ENCODE measurements at regions not wholly inside any gene's neighbourhood (a gene's known extent, or its start where the extent isn't known, plus 50 kb on each side); places are given as distances from the start of the nearest gene placed in this dataset.

DNA sequence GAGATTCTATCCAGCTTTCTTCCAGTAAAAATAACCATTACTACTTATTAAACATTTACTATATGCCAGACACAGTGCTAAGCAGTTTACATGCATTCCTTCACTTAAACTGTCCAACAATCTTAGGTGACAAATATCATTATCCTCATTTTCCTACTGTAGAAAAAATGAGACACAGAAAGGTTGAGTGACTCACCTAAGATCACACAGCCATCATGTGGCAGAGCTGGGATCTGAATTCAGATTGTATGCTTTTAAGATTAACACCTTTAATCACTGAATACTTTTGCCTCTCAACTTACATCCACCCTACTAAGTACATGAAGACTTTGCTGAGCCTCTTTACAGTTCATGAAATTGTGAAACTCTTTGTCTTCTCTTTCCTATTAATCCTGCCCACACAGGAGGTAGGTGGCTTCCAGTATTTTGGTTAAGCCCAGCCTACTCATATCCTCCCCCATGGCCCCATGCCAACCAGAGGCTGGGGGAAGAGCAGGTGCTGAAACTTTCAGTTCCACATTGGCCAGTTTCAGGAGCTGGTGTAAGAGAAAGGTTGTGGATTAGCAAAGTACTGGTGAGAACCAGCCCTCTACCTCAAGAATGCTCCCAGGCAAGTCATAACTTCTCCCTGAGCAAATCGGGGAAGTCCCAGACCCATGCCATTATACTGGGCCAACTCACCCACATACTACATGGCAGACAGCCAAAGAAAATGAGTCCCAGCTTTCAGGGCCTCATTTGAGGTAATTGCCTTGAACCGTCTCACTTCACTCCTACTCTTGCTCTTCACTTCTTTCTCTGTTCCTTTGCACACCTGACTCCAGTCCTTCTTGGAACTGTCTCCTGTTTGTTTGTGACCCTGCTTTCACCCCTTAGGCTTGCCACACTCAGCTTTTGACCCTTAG is 211.1 kb downstream of the GUCY2F start:
- Histone ChIP-seq H3K36me3 (ENCODE audit: control insufficient read depth, insufficient read depth, low read length) (no peaks in the 10 kb centered on the region), H3K27me3 (ENCODE audit: control insufficient read depth, insufficient read depth, low read length) (no peaks in the 10 kb centered on the region), H3K4me3 (ENCODE audit: low read depth in 2 of 2, low read length in 2 of 2) (no peak overlapping the region), H3K9me3 (ENCODE audit: control insufficient read depth, insufficient read depth, low read depth, low read length) (no peaks in the 10 kb centered on the region), H3K4me1 (ENCODE audit: control insufficient read depth, insufficient read depth, low read length) (no peaks in the 10 kb centered on the region), H3K27ac (ENCODE audit: low read length) (no peak overlapping the region)
- CTCF ChIA-PET = no interaction called here
- in situ Hi-C loops (cut with HindIII; ENCODE audit: low pct_unique_long_range_greater_than_20kb, low sequenced_read_pairs) (no loop called here), intact Hi-C loops (cut with micrococcal nuclease; ENCODE audit: unreplicated experiment) (no loop called here)
- TF ChIP-seq, protein P1, sequence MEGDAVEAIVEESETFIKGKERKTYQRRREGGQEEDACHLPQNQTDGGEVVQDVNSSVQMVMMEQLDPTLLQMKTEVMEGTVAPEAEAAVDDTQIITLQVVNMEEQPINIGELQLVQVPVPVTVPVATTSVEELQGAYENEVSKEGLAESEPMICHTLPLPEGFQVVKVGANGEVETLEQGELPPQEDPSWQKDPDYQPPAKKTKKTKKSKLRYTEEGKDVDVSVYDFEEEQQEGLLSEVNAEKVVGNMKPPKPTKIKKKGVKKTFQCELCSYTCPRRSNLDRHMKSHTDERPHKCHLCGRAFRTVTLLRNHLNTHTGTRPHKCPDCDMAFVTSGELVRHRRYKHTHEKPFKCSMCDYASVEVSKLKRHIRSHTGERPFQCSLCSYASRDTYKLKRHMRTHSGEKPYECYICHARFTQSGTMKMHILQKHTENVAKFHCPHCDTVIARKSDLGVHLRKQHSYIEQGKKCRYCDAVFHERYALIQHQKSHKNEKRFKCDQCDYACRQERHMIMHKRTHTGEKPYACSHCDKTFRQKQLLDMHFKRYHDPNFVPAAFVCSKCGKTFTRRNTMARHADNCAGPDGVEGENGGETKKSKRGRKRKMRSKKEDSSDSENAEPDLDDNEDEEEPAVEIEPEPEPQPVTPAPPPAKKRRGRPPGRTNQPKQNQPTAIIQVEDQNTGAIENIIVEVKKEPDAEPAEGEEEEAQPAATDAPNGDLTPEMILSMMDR (IDR thresholded peaks at IDR 0.05) = no peak
- TF ChIP-seq, protein P2, sequence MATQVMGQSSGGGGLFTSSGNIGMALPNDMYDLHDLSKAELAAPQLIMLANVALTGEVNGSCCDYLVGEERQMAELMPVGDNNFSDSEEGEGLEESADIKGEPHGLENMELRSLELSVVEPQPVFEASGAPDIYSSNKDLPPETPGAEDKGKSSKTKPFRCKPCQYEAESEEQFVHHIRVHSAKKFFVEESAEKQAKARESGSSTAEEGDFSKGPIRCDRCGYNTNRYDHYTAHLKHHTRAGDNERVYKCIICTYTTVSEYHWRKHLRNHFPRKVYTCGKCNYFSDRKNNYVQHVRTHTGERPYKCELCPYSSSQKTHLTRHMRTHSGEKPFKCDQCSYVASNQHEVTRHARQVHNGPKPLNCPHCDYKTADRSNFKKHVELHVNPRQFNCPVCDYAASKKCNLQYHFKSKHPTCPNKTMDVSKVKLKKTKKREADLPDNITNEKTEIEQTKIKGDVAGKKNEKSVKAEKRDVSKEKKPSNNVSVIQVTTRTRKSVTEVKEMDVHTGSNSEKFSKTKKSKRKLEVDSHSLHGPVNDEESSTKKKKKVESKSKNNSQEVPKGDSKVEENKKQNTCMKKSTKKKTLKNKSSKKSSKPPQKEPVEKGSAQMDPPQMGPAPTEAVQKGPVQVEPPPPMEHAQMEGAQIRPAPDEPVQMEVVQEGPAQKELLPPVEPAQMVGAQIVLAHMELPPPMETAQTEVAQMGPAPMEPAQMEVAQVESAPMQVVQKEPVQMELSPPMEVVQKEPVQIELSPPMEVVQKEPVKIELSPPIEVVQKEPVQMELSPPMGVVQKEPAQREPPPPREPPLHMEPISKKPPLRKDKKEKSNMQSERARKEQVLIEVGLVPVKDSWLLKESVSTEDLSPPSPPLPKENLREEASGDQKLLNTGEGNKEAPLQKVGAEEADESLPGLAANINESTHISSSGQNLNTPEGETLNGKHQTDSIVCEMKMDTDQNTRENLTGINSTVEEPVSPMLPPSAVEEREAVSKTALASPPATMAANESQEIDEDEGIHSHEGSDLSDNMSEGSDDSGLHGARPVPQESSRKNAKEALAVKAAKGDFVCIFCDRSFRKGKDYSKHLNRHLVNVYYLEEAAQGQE (IDR thresholded peaks at IDR 0.05; ENCODE audit: insufficient read depth in 1 of 2, low read depth in 2 of 2, low read length in 1 of 2) = no peak
- TF ChIP-seq TCF7L2 (IDR thresholded peaks at IDR 0.05; ENCODE audit: low read depth, low read length) (no peak), SIN3A (IDR thresholded peaks at IDR 0.05; ENCODE audit: borderline replicate concordance, insufficient read depth, low read depth, low read length) (no peak), POLR2AphosphoS5 (IDR thresholded peaks at IDR 0.05; ENCODE audit: low read depth, low read length) (no peak)
- ATAC-seq (no peak), DNase-seq (ENCODE audit: low read depth, low spot score) (no peak)
- POLR2A ChIA-PET = no interaction called here
- no TSS peak for BruUV-seq (replicated peaks)

DNA sequence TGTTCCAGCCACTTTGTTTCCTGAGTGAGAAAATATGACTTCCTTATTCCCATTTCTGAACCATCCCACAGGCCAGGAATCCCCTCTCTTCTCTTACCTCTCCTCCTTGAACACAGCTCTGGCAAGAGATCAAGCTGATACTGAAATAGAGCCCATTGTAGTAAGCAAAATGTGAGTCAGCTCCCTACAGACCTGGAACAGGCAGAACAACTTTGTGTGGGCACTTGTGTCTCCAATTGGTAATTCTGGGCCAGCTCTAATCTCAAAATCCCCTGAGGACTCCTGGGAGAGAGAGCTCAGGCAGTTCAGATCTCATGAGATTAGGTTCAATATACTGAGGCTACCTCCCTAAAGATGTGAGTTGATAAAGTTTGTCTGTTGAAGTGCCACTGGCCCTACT is 213.5 kb downstream of the GUCY2F start:
- Histone ChIP-seq H3K27me3 (ENCODE audit: control insufficient read depth, insufficient read depth, low read length) (no peaks in the 10 kb centered on the region), H3K36me3 (ENCODE audit: control insufficient read depth, insufficient read depth, low read length) (no peaks in the 10 kb centered on the region), H3K4me1 (ENCODE audit: control insufficient read depth, insufficient read depth, low read length) (no peaks in the 10 kb centered on the region), H3K9me3 (ENCODE audit: control insufficient read depth, insufficient read depth, low read depth, low read length) (no peaks in the 10 kb centered on the region), H3K4me3 (ENCODE audit: low read depth in 2 of 2, low read length in 2 of 2) (no peak overlapping the region), H3K27ac (ENCODE audit: low read length) (no peak overlapping the region)
- intact Hi-C loops (cut with micrococcal nuclease; ENCODE audit: unreplicated experiment) = no loop called here
- BruUV-seq (replicated peaks) = no TSS peak
- ChIA-PET CTCF (no interaction called here), POLR2A (no interaction called here)
- TF ChIP-seq POLR2AphosphoS5 (IDR thresholded peaks at IDR 0.05; ENCODE audit: low read depth, low read length) (no peak), TCF7L2 (IDR thresholded peaks at IDR 0.05; ENCODE audit: low read depth, low read length) (no peak), SIN3A (IDR thresholded peaks at IDR 0.05; ENCODE audit: borderline replicate concordance, insufficient read depth, low read depth, low read length) (no peak)
- TF ChIP-seq, protein P1 (IDR thresholded peaks at IDR 0.05) = no peak
- TF ChIP-seq, protein P2 (IDR thresholded peaks at IDR 0.05; ENCODE audit: insufficient read depth in 1 of 2, low read depth in 2 of 2, low read length in 1 of 2) = no peak
- in situ Hi-C loops (cut with HindIII; ENCODE audit: low pct_unique_long_range_greater_than_20kb, low sequenced_read_pairs) = no loop called here
- no peak for ATAC-seq
- no peak for DNase-seq (ENCODE audit: low read depth, low spot score)

Data from Panc1 (cell line).